Endothelial cell of umbilical vein (primary cell): ENCODE measurements at regions not wholly inside any gene's neighbourhood (a gene's known extent, or its start where the extent isn't known, plus 50 kb on each side); places are given as distances from the start of the nearest gene placed in this dataset.

Experiments used
- BruUV-seq: library from RNA; stranded (reverse); fragments of 400-500 nt; replicated peaks from 2 replicates; lab custom pipeline; 2021; lab: Mats Ljungman, UMichigan
- CTCF ChIA-PET: fragments of 300-600, 350-600 bp; sonication (Branson Sonifier 250); formaldehyde crosslinking; loops from one replicate; lab custom pipeline; 2021; ENCODE audit warnings: antibody characterized with exemption, inconsistent platforms; lab: Charles Lee
- POLR2A ChIA-PET: fragments of 300-600, 350-600 bp; sonication (Branson Sonifier 250); formaldehyde crosslinking; loops from one replicate; lab custom pipeline; 2021; ENCODE audit warnings: antibody characterized with exemption, inconsistent platforms; lab: Charles Lee
- DNase-seq: peaks from one replicate; pipeline ENCODE4 v3.0.0-alpha.2; 2011; ENCODE audit warnings: low read depth, low spot score
- FAIRE-seq: peaks from 2 replicates; lab custom pipeline; 2011; peaks lifted over from hg19 to GRCh38; lab: Jason Lieb, UNC
- H2AFZ ChIP-seq: 2 replicates; pipeline ENCODE4 v1.6.0; 2012; ENCODE audit warnings: low read depth, low read length, control low read depth, inconsistent platforms
- H3K27ac ChIP-seq: 2 replicates; pipeline ENCODE4 v1.5.1; 2011; ENCODE audit warnings: low read depth, mild to moderate bottlenecking, control low read depth, low read length, moderate library complexity; ENCODE audit not compliant: insufficient read depth
- H3K27me3 ChIP-seq, 2 experiments: 2 replicates each; pipeline versions ENCODE4 v1.6.0 to v1.6.1; 2011; ENCODE audit warnings: low read length in 2 of 2, mixed read lengths in 1 of 2; ENCODE audit not compliant: control insufficient read depth in 2 of 2, insufficient read depth in 2 of 2
- H3K36me3 ChIP-seq, 2 experiments: 2 replicates in 1 of 2; 3 replicates in 1 of 2; pipeline ENCODE4 v1.5.1; 2011; ENCODE audit warnings: low read length in 2 of 2, mild to moderate bottlenecking in 1 of 2, moderate library complexity in 1 of 2; ENCODE audit not compliant: control insufficient read depth in 2 of 2, insufficient read depth in 2 of 2; ENCODE audit errors: extremely low read depth in 1 of 2
- H3K4me1 ChIP-seq: 3 replicates; pipeline ENCODE4 v1.5.1; 2011; ENCODE audit warnings: mild to moderate bottlenecking, low read length; ENCODE audit not compliant: control insufficient read depth, insufficient read depth; ENCODE audit errors: extremely low read depth
- H3K4me2 ChIP-seq: 2 replicates; pipeline ENCODE4 v1.6.1; 2011; ENCODE audit warnings: low read length, control low read depth, mixed read lengths; ENCODE audit not compliant: insufficient read depth
- H3K4me3 ChIP-seq, 3 experiments: fragments of 200-600 bp in 1 of 3; sonication (generic), shearing (Covaris generic) in 1 of 3; replicated peaks in 1 of 3; 2 replicates each; pipeline ENCODE4 v1.5.1; 2011 to 2016; ENCODE audit warnings: control low read depth in 3 of 3, low read length in 3 of 3, mild to moderate bottlenecking in 2 of 3, inconsistent platforms in 1 of 3, low read depth in 1 of 3, moderate library complexity in 1 of 3; ENCODE audit not compliant: insufficient read depth in 1 of 3
- H3K79me2 ChIP-seq: 2 replicates; pipeline ENCODE4 v1.6.0; 2012; ENCODE audit warnings: low read length, inconsistent platforms; ENCODE audit not compliant: control insufficient read depth, insufficient read depth
- H3K9ac ChIP-seq: replicated peaks from 2 replicates; pipeline ENCODE3; 2011; ENCODE audit warnings: low read length, control low read depth; ENCODE audit not compliant: insufficient read depth; ENCODE audit errors: extremely low read depth
- H3K9me1 ChIP-seq: replicated peaks from 3 replicates; pipeline ENCODE4 v1.6.0; 2011; ENCODE audit warnings: mild to moderate bottlenecking, low read length; ENCODE audit not compliant: control insufficient read depth, insufficient read depth; ENCODE audit errors: extremely low read depth
- H3K9me3 ChIP-seq: replicated peaks from 2 replicates; pipeline ENCODE4 v1.5.1; 2012; ENCODE audit warnings: low read length, inconsistent platforms; ENCODE audit not compliant: control insufficient read depth, insufficient read depth
- H4K20me1 ChIP-seq: replicated peaks from 2 replicates; pipeline ENCODE3; 2011; ENCODE audit warnings: mild to moderate bottlenecking, low read length; ENCODE audit not compliant: control insufficient read depth, insufficient read depth; ENCODE audit errors: extremely low read depth
- EZH2 ChIP-seq: IDR thresholded peaks from 2 replicates; pipeline ENCODE4 v1.6.1; 2012; ENCODE audit warnings: borderline replicate concordance, low read depth, mild to moderate bottlenecking, moderate library complexity, low read length, inconsistent platforms; ENCODE audit not compliant: severe bottlenecking
- FOS ChIP-seq: IDR thresholded peaks from 2 replicates; pipeline ENCODE4 v1.6.1; 2011; ENCODE audit warnings: mild to moderate bottlenecking, low read length, moderate library complexity, borderline replicate concordance; ENCODE audit not compliant: insufficient read depth
- GATA2 ChIP-seq: IDR thresholded peaks from 2 replicates; pipeline ENCODE4 v1.7.0; 2011; ENCODE audit warnings: low read depth, mild to moderate bottlenecking, moderate library complexity, mixed read lengths, low read length; ENCODE audit not compliant: insufficient read length, insufficient read depth
- JUN ChIP-seq: IDR thresholded peaks from 2 replicates; pipeline ENCODE4 v1.6.1; 2011; ENCODE audit warnings: borderline replicate concordance, low read depth; ENCODE audit not compliant: insufficient read length, insufficient read depth
- MYC ChIP-seq: IDR thresholded peaks from one replicate; pipeline ENCODE4 v1.6.1; 2011; ENCODE audit warnings: mild to moderate bottlenecking, low read depth, low read length
- POLR2A ChIP-seq: IDR thresholded peaks from 2 replicates; pipeline ENCODE4 v1.6.1; 2012; ENCODE audit warnings: low read depth, mild to moderate bottlenecking, control low read depth, low read length
- POLR2AphosphoS5 ChIP-seq: IDR thresholded peaks from 2 replicates; pipeline ENCODE4 v1.6.1; 2012; ENCODE audit warnings: low read depth, mild to moderate bottlenecking, control low read depth, low read length, moderate library complexity; ENCODE audit not compliant: insufficient read depth
- dilution Hi-C: fragments of 300-500 bp; cut with MboI; formaldehyde crosslinking; loops from one replicate; pipeline ENCODE4 v1.15.0; 2019; ENCODE audit warnings: low sequenced_read_pairs; ENCODE audit not compliant: extremely low pct_ligation_motif_present
- intact Hi-C: fragments of 100-400 bp; cut with micrococcal nuclease; formaldehyde crosslinking; loops from one replicate; pipeline ENCODE4 v1.10.0; 2022
- TF ChIP-seq, protein P1 (sequence below): IDR thresholded peaks from 2 replicates; pipeline ENCODE4 v1.6.1; 2011; ENCODE audit not compliant: insufficient read depth, insufficient read length
- TF ChIP-seq, protein P2 (sequence below), 2 donors: IDR thresholded peaks; 1 replicate in 1 of 2; 2 replicates in 1 of 2; pipeline ENCODE4 v1.5.1; 2011; ENCODE audit warnings: low read length in 2 of 2, mild to moderate bottlenecking in 2 of 2, moderate library complexity in 2 of 2, control low read depth in 1 of 2, inconsistent platforms in 1 of 2, low read depth in 1 of 2; ENCODE audit not compliant: insufficient read depth in 1 of 2; ENCODE audit errors: extremely low read depth in 1 of 2

DNA sequence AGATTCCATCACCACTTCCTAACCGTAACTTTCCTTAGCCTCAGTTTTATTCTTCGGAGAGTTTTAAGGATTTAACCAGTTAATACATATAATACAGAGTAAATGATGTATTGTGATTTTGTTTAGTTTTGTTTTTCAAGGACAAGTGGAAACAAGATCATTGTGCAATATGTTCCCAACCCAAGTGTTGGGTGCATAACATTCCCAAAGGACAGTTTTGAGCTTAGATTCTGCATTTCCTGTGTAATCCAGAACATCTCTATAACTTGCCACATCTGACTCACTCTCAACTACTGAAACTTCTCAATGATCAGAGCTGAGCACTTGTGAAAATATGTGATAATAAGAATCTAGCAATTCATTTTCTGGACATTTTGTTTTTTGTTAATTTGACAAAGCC lies 466.1 kb upstream of the PPP2R3A start:
- Histone ChIP-seq H3K9me3 (no peaks in the 10 kb centered on the region), H4K20me1 (no peaks in the 10 kb centered on the region), H3K4me2 (no peak overlapping the region), H3K36me3 (no peaks in the 10 kb centered on the region), H3K4me3 (no peak overlapping the region), H3K27ac (no peak overlapping the region), H3K27me3 (no peaks in the 10 kb centered on the region), H3K9me1 (no peaks in the 10 kb centered on the region), H3K79me2 (no peaks in the 10 kb centered on the region), H3K9ac (no peak overlapping the region), H3K4me1 (no peaks in the 10 kb centered on the region), H2AFZ (no peak overlapping the region)
- CTCF ChIA-PET = interaction anchor here (0.5 to 1.8 kb wide), 3 partner anchors 705 to 898 kb away, joined by 3 to 5 read pairs (median 4); partner anchors contain the start of gene EPHB1
- intact Hi-C loops (no loop called here), dilution Hi-C loops (no loop called here)
- POLR2A ChIA-PET = no interaction called here
- FAIRE-seq = no peak
- DNase-seq = no peak
- TF ChIP-seq POLR2AphosphoS5 (no peak), MYC (no peak)
- no TSS peak for BruUV-seq

DNA sequence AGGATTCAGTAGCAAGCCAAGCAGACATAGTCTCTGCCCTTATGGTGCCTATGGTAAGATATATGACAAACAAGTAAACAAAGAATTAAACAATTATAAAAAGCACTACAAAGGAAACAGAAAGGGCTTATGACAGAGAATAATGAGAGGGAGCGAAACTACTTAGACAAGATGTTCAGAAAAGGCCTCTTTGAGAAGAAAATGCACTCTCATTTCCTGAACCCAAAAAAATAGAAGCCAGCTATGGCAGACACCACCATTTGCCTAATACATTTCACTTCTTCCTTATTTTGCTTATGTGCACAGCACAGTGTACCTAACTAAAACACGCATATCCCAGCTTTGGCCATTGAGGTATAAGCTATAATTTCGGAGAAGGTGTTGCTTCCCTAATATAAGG lies 465.5 kb upstream of the PPP2R3A start:
- no peaks in the 10 kb centered on the region for H3K9me1 ChIP-seq
- DNase-seq = no peak
- no peaks in the 10 kb centered on the region for H3K27me3 ChIP-seq
- H3K79me2 ChIP-seq = no peaks in the 10 kb centered on the region
- no peak overlapping the region for H3K4me2 ChIP-seq
- H3K4me1 ChIP-seq = no peaks in the 10 kb centered on the region
- no peak for FAIRE-seq
- no peaks in the 10 kb centered on the region for H3K9me3 ChIP-seq
- no peaks in the 10 kb centered on the region for H3K36me3 ChIP-seq
- ChIA-PET CTCF (interaction anchor here (0.5 to 1.8 kb wide), 3 partner anchors 705 to 899 kb away, joined by 3 to 5 read pairs (median 4); partner anchors contain the start of gene EPHB1), POLR2A (no interaction called here)
- H3K9ac ChIP-seq = no peak overlapping the region
- no peaks in the 10 kb centered on the region for H4K20me1 ChIP-seq
- no peak overlapping the region for H2AFZ ChIP-seq
- H3K27ac ChIP-seq = no peak overlapping the region
- dilution Hi-C loops (no loop called here), intact Hi-C loops (no loop called here)
- H3K4me3 ChIP-seq = no peak overlapping the region
- BruUV-seq = no TSS peak
- no peak for TF ChIP-seq GATA2
- no peak for TF ChIP-seq POLR2AphosphoS5
- TF ChIP-seq FOS = no peak
- no peak for TF ChIP-seq MYC
- TF ChIP-seq, protein P1, sequence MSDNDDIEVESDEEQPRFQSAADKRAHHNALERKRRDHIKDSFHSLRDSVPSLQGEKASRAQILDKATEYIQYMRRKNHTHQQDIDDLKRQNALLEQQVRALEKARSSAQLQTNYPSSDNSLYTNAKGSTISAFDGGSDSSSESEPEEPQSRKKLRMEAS = no peak
- no peak for TF ChIP-seq EZH2
- TF ChIP-seq, protein P2, sequence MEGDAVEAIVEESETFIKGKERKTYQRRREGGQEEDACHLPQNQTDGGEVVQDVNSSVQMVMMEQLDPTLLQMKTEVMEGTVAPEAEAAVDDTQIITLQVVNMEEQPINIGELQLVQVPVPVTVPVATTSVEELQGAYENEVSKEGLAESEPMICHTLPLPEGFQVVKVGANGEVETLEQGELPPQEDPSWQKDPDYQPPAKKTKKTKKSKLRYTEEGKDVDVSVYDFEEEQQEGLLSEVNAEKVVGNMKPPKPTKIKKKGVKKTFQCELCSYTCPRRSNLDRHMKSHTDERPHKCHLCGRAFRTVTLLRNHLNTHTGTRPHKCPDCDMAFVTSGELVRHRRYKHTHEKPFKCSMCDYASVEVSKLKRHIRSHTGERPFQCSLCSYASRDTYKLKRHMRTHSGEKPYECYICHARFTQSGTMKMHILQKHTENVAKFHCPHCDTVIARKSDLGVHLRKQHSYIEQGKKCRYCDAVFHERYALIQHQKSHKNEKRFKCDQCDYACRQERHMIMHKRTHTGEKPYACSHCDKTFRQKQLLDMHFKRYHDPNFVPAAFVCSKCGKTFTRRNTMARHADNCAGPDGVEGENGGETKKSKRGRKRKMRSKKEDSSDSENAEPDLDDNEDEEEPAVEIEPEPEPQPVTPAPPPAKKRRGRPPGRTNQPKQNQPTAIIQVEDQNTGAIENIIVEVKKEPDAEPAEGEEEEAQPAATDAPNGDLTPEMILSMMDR (IDR thresholded peaks at IDR 0.05; ENCODE audit: extremely low read depth in 1 of 2, insufficient read depth in 1 of 2, low read depth in 1 of 2, low read length in 2 of 2) = no peak
- no peak for TF ChIP-seq POLR2A
- TF ChIP-seq JUN = no peak
